ENCODE measurements at regions not wholly inside any gene's neighbourhood (a gene's known extent, or its start where the extent isn't known, plus 50 kb on each side); places are given as distances from the start of the nearest gene placed in this dataset.
"Not testable (repeated sequence)": the region's sequence is repeated elsewhere in the genome, so short reads cannot be mapped to it uniquely, and the experiment has no call there.

DNA sequence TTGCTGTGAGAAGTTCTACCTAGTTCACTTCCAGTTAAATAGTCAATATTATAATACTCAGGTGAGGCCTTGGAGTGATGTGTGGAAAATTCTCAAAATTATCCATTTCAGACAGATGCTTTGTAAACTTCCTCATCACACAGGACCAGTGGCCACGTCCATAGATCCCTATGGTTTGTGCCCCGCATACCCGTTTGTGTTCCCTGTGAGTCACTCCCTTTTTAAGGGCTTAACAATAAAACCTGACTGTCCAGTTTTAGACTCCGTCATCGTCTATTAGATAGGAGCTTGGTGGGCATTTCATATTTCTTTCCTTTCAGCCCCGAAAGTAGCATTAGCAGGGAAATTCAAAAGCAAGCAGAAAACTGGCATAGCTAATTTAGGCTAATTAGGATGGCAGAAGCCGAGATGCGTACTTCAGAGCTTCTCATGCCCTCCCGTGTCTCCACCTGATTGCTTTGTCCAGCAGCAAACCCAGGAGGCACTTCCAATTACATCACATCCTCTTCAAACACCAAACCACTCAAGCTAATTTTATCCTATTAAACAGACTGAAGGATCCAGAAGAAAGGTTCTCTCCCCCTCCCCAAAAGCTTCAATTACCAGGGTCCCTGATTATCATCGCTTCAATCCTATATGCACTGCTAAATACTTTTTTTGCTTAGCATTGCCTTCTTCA, 186.6 kb upstream of the OTX2 start:
- 55% methylated on average over 10 of the region's 10 CpGs for WGBS (ENCODE audit: low lambda C conversion rate, missing lambda C conversion rate)
- Histone ChIP-seq H3K79me2 (no peaks in the 10 kb centered on the region), H2AFZ (no peak overlapping the region), H3K36me3 (replicated peaks; ENCODE audit: insufficient read depth, low read depth) (no peaks in the 10 kb centered on the region), H3K4me1 (ENCODE audit: insufficient read depth) (no peaks in the 10 kb centered on the region), H3K9me3 (ENCODE audit: low read depth) (no peaks in the 10 kb centered on the region), H3K9me2 (replicated peaks; ENCODE audit: insufficient read depth) (no peaks in the 10 kb centered on the region), H3K27ac (no peak overlapping the region), H3K27me3 (peaks cover 4% of the 10 kb centered on the region), H3K4me3 (no peak overlapping the region), H4K20me1 (ENCODE audit: insufficient read depth, poor library complexity, severe bottlenecking) (no peaks in the 10 kb centered on the region), H3K4me2 (no peak overlapping the region)
- TF ChIP-seq, protein P1, sequence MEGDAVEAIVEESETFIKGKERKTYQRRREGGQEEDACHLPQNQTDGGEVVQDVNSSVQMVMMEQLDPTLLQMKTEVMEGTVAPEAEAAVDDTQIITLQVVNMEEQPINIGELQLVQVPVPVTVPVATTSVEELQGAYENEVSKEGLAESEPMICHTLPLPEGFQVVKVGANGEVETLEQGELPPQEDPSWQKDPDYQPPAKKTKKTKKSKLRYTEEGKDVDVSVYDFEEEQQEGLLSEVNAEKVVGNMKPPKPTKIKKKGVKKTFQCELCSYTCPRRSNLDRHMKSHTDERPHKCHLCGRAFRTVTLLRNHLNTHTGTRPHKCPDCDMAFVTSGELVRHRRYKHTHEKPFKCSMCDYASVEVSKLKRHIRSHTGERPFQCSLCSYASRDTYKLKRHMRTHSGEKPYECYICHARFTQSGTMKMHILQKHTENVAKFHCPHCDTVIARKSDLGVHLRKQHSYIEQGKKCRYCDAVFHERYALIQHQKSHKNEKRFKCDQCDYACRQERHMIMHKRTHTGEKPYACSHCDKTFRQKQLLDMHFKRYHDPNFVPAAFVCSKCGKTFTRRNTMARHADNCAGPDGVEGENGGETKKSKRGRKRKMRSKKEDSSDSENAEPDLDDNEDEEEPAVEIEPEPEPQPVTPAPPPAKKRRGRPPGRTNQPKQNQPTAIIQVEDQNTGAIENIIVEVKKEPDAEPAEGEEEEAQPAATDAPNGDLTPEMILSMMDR (IDR thresholded peaks at IDR 0.05; ENCODE audit: poor library complexity), result no peak
- no peak for TF ChIP-seq EZH2phosphoT487 (IDR thresholded peaks at IDR 0.05; ENCODE audit: low read depth, severe bottlenecking, unreplicated experiment)
- no peak for TF ChIP-seq EZH2 (IDR thresholded peaks at IDR 0.05; ENCODE audit: borderline replicate concordance)
- peak; percentile 5 for DNase-seq (ENCODE audit: low spot score)

DNA sequence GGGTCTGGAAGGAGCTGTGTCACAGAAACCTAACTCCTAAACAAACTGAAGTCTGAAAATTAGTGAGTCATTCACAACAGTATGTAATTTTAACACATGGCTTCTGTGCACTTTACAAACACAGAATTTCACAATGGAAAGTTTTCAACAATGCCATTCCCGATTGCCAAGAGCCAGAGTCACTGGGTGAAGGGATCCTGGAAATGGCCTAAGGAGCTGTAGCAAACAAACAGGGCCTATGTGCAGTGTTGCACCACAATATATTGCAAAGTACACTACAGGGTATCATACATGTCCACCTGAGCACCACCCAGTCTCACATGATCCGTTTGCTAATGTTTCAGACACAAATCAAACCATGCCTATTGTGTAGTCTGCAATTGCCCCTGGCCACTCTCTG, 184.7 kb upstream of the OTX2 start:
- peak; percentile 5 for DNase-seq (ENCODE audit: low spot score)
- Histone ChIP-seq H3K4me3 (no peak overlapping the region), H3K4me1 (ENCODE audit: insufficient read depth) (no peaks in the 10 kb centered on the region), H3K27ac (no peak overlapping the region), H3K9me3 (ENCODE audit: low read depth) (no peaks in the 10 kb centered on the region), H4K20me1 (ENCODE audit: insufficient read depth, poor library complexity, severe bottlenecking) (no peaks in the 10 kb centered on the region), H3K36me3 (replicated peaks; ENCODE audit: insufficient read depth, low read depth) (no peaks in the 10 kb centered on the region), H2AFZ (no peak overlapping the region), H3K79me2 (no peaks in the 10 kb centered on the region), H3K4me2 (no peak overlapping the region), H3K9me2 (replicated peaks; ENCODE audit: insufficient read depth) (no peaks in the 10 kb centered on the region), H3K27me3 (peaks cover 4% of the 10 kb centered on the region)
- WGBS (ENCODE audit: low lambda C conversion rate, missing lambda C conversion rate), result 76% methylated on average over 2 of the region's 2 CpGs
- TF ChIP-seq EZH2 (IDR thresholded peaks at IDR 0.05; ENCODE audit: borderline replicate concordance), result no peak
- TF ChIP-seq, protein P1 (IDR thresholded peaks at IDR 0.05; ENCODE audit: poor library complexity), result no peak
- no peak for TF ChIP-seq EZH2phosphoT487 (IDR thresholded peaks at IDR 0.05; ENCODE audit: low read depth, severe bottlenecking, unreplicated experiment)

DNA sequence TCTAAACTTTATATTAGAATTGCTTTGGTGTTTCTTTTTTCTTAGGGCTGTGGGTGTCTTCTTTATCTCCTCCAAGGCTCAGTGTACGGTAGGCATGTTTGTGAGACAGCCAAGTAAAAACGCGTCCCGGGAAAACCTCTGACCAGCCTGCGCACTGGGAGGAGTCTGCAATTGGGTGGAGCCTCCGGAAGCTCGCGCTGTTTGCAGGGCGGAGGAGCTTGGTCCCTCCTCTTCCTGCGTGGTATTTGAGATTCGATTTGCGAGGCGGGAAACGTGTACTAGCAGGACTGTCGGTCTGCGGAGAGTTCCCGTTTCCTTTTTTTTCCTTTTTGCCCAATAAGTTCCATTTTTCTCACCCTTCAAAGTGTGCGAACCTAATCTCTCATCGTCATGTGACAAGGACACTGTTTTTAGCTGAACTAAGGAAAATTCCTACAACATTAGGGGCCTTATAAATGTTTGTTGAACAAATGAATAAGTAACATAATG, 182.1 kb upstream of the OTX2 start:
- no peak for TF ChIP-seq EZH2phosphoT487 (IDR thresholded peaks at IDR 0.05; ENCODE audit: low read depth, severe bottlenecking, unreplicated experiment)
- no peak for TF ChIP-seq EZH2 (IDR thresholded peaks at IDR 0.05; ENCODE audit: borderline replicate concordance)
- TF ChIP-seq, protein P1 (IDR thresholded peaks at IDR 0.05; ENCODE audit: poor library complexity), result no peak
- H3K36me3 ChIP-seq (replicated peaks; ENCODE audit: insufficient read depth, low read depth), result no peaks in the 10 kb centered on the region
- WGBS (ENCODE audit: low lambda C conversion rate, missing lambda C conversion rate), result 93% methylated on average over 19 of the region's 19 CpGs

DNA sequence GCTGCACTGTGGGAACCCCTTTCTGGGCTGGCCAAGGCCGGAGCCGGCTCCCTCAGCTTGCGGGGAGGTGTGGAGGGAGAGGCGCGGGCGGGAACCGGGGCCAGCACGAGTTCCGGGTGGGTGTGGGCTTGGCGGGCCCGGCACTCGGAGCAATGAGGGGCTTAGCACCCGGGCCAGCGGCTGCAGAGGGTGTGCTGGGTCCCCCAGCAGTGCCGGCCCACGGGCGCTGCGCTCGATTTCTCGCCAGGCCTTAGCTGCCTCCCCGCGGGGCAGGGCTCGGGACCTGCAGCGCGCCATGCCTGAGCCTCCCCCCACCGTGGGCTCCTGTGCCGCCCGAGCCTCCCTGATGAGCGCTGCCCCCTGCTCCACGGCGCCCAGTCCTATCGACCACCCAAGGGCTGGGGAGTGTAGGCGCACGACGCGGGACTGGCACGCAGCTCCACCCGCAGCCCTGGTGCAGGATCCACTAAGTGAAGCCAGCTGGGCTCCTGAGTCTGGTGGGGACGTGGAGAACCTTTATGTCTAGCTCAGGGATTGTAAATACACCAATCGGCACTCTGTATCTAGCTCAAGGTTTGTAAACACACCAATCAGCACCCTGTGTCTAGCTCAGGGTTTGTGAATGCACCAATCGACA, 180.8 kb upstream of the OTX2 start:
- H3K36me3 ChIP-seq (replicated peaks; ENCODE audit: insufficient read depth, low read depth); DNase-seq (ENCODE audit: low spot score); H3K4me2 ChIP-seq; H3K9me3 ChIP-seq (ENCODE audit: low read depth); H3K27me3 ChIP-seq; H3K9me2 ChIP-seq (replicated peaks; ENCODE audit: insufficient read depth); H3K4me3 ChIP-seq; H3K27ac ChIP-seq; H3K4me1 ChIP-seq (ENCODE audit: insufficient read depth); H3K79me2 ChIP-seq; H4K20me1 ChIP-seq (ENCODE audit: insufficient read depth, poor library complexity, severe bottlenecking); H2AFZ ChIP-seq: not testable (repeated sequence)
- WGBS (ENCODE audit: low lambda C conversion rate, missing lambda C conversion rate), result 97% methylated on average over 22 of the region's 41 CpGs

More for the DNA sequence above, 182.1 kb upstream of the OTX2 start:
- Histone ChIP-seq H3K4me3 (no peak overlapping the region), H3K9me3 (ENCODE audit: low read depth) (no peaks in the 10 kb centered on the region), H3K27ac (no peak overlapping the region), H3K27me3 (peaks cover 4% of the 10 kb centered on the region), H3K9me2 (replicated peaks; ENCODE audit: insufficient read depth) (no peaks in the 10 kb centered on the region), H2AFZ (no peak overlapping the region), H3K4me2 (no peak overlapping the region), H4K20me1 (ENCODE audit: insufficient read depth, poor library complexity, severe bottlenecking) (no peaks in the 10 kb centered on the region), H3K79me2 (no peaks in the 10 kb centered on the region), H3K4me1 (ENCODE audit: insufficient read depth) (no peaks in the 10 kb centered on the region)
- DNase-seq (ENCODE audit: low spot score), result no peak

All from hepatocyte (in vitro differentiated cells).